ENCODE measurements at regions not wholly inside any gene's neighbourhood (a gene's known extent, or its start where the extent isn't known, plus 50 kb on each side); places are given as distances from the start of the nearest gene placed in this dataset.

- Histone ChIP-seq H3K79me2 (replicated peaks; ENCODE audit: insufficient read depth) (no peaks in the 10 kb centered on the region), H3K36me3 (ENCODE audit: insufficient read depth) (no peaks in the 10 kb centered on the region), H3K27ac (ENCODE audit: low read depth) (no peak overlapping the region), H3K27me3 (ENCODE audit: insufficient read depth) (no peaks in the 10 kb centered on the region), H3K4me2 (no peak overlapping the region), H2AFZ (no peak overlapping the region), H4K20me1 (replicated peaks; ENCODE audit: insufficient read depth) (no peaks in the 10 kb centered on the region), H3F3A (replicated peaks; ENCODE audit: low read depth) (no peaks in the 10 kb centered on the region), H3K4me1 (ENCODE audit: insufficient read depth) (peaks cover 16% of the 10 kb centered on the region), H3K4me3 (no peak overlapping the region), H3K9me2 (ENCODE audit: insufficient read depth) (peaks cover 29% of the 10 kb centered on the region)
- H3K27me3 Mint-ChIP-seq (ENCODE audit: insufficient read depth, low read depth, poor library complexity) = peaks cover 2% of the 10 kb centered on the region
- H3K4me3 Mint-ChIP-seq = no peak overlapping the region
- ATAC-seq (no peak), DNase-seq (ENCODE audit: low spot score) (no peak)
- TF ChIP-seq ZNF331 (CRISPR knock-in tag; IDR thresholded peaks at IDR 0.05; ENCODE audit: low read depth) (no peak), ZNF462 (CRISPR knock-in tag; IDR thresholded peaks at IDR 0.05) (no peak), JUNB (IDR thresholded peaks at IDR 0.05; ENCODE audit: unreplicated experiment) (no peak), ZNF114 (CRISPR knock-in tag; IDR thresholded peaks at IDR 0.05) (no peak), EZH2phosphoT487 (IDR thresholded peaks at IDR 0.05; ENCODE audit: unreplicated experiment) (no peak), NANOG (IDR thresholded peaks at IDR 0.05; ENCODE audit: borderline replicate concordance) (no peak), CTCF (conservative IDR thresholded peaks at IDR 0.05; ENCODE audit: low read depth in 2 of 2) (no peak), EZH2 (IDR thresholded peaks at IDR 0.05; ENCODE audit: low read depth, unreplicated experiment) (no peak), POLR2AphosphoS5 (IDR thresholded peaks at IDR 0.05; ENCODE audit: low read depth) (no peak), ETS1 (IDR thresholded peaks at IDR 0.05) (no peak), CREB1 (CRISPR knock-in tag; IDR thresholded peaks at IDR 0.05; ENCODE audit: low read depth) (no peak), STAT1 (IDR thresholded peaks at IDR 0.05; ENCODE audit: unreplicated experiment) (no peak), REST (IDR thresholded peaks at IDR 0.05; ENCODE audit: unreplicated experiment) (no peak)
- H3K4me1 Mint-ChIP-seq = peaks cover 29% of the 10 kb centered on the region
- no peak overlapping the region for H3K27ac Mint-ChIP-seq
- H3K9me3 Mint-ChIP-seq = peaks cover 5% of the 10 kb centered on the region
- H3K36me3 Mint-ChIP-seq (ENCODE audit: low read depth) = no peaks in the 10 kb centered on the region; the same call in 2 of the 3 replicates
Measured at GRCh38 chr12:118541934-118542333, 165.6 kb downstream of the SUDS3 start.

Measured in GM23338 (cell line).